IPS-15b (cell line): ENCODE measurements at regions not wholly inside any gene's neighbourhood (a gene's known extent, or its start where the extent isn't known, plus 50 kb on each side); places are given as distances from the start of the nearest gene placed in this dataset.

Experiments
- H3K27me3 ChIP-seq: one replicate; pipeline ENCODE4 v1.6.1; 2013; ENCODE audit warnings: low read length; ENCODE audit not compliant: control insufficient read depth, insufficient read depth
- H3K36me3 ChIP-seq: one replicate; pipeline ENCODE4 v1.6.1; 2013; ENCODE audit warnings: low read length; ENCODE audit not compliant: control insufficient read depth, insufficient read depth
- H3K4me1 ChIP-seq: one replicate; pipeline ENCODE4 v1.6.1; 2013; ENCODE audit warnings: mild to moderate bottlenecking, low read length; ENCODE audit not compliant: control insufficient read depth, insufficient read depth
- H3K4me3 ChIP-seq: one replicate; pipeline ENCODE4 v1.5.1; 2013; ENCODE audit warnings: low read depth, low read length
- H3K9ac ChIP-seq: one replicate; pipeline ENCODE4 v1.6.1; 2013; ENCODE audit warnings: low read depth, mild to moderate bottlenecking, low read length
- H3K9me3 ChIP-seq: one replicate; pipeline ENCODE4 v1.6.1; 2013; ENCODE audit warnings: mild to moderate bottlenecking, low read length; ENCODE audit not compliant: control insufficient read depth, insufficient read depth

DNA sequence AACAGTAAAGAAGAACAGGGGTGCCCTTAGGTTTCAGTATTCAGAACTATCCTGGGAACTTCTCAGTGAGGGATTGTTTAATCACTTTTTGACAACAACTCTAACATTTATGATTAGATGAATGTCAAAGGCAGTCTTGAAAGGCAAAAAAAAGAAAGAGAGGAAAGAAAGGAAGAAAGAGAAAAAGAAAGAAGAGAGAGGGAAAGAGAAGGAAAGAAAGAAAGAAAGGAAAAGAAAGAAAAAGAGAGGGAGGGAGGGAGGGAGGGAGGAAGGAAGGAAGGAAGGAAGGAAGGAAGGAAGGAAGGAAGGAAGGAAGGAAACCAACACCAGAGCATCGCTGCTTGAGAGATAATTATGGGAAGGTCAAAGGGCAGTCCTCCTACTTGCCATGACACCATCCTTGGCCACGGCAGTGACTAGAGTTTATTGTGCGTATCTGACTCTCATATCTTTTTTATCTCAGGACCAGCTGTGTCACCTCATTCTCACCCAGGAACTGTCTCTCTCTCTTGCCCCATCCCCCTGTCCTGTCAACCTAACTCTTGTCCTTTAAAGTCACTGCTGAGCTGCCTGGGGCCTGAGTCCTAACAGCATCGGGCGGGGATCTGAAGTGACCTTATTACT is 96.8 kb upstream of the ATXN1 start:
- Histone ChIP-seq H3K27me3 (no peaks in the 10 kb centered on the region), H3K9me3 (no peaks in the 10 kb centered on the region), H3K36me3 (no peaks in the 10 kb centered on the region), H3K4me3 (no peak overlapping the region), H3K9ac (no peak overlapping the region), H3K4me1 (no peaks in the 10 kb centered on the region)

DNA sequence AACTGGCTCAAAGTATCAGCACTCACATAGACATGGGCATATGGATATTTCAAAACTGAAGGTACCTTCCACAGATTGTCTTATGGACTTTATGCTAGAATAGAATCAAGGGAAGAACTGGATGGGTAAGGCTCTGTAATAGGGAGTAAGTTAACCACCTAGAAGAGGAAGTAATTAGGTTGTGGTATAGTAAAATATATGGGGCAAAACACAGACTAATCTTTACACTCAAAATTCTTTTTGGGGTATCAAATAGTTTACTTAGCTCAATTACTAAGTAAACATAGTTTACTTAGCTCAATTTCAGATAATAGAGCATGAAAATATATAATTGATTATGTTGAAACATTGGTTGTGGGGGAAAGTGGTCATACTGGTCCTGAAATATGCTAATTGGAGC is 94.2 kb upstream of the ATXN1 start:
- H3K27me3 ChIP-seq = no peaks in the 10 kb centered on the region
- H3K4me3 ChIP-seq = no peak overlapping the region
- no peaks in the 10 kb centered on the region for H3K9me3 ChIP-seq
- H3K9ac ChIP-seq = no peak overlapping the region
- no peaks in the 10 kb centered on the region for H3K36me3 ChIP-seq
- H3K4me1 ChIP-seq = no peaks in the 10 kb centered on the region

GRCh38 chr6:16854986-16855385 is 93.7 kb upstream of the ATXN1 start:
- no peaks in the 10 kb centered on the region for H3K36me3 ChIP-seq
- no peak overlapping the region for H3K4me3 ChIP-seq
- no peaks in the 10 kb centered on the region for H3K27me3 ChIP-seq
- no peaks in the 10 kb centered on the region for H3K9me3 ChIP-seq
- no peak overlapping the region for H3K9ac ChIP-seq
- H3K4me1 ChIP-seq = peaks cover 2% of the 10 kb centered on the region

- H3K4me3 ChIP-seq = no peak overlapping the region
Observed at GRCh38 chr6:16852671-16853070, 91.4 kb upstream of the ATXN1 start.

DNA sequence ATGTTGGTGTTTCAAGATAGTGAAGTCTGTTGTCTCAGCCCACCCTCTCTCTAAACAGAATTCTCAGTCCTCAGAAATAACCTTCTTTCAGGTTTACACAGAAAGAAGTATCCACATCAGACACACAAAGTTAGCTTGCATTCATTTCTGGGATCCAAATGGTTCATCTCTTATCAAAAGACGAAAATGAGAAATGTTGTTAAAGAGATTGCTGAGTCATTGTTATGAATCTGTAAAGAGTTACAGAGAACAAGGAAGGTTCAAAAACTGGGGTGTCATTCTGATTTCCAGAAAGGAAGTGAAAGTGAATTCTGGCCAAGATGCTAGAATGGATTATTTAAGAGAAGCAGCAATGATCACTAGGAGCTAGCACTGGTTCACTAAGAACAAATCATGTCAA is 90.5 kb upstream of the ATXN1 start:
- Histone ChIP-seq H3K4me3 (no peak overlapping the region), H3K9ac (no peak overlapping the region), H3K4me1 (peaks cover 2% of the 10 kb centered on the region), H3K9me3 (no peaks in the 10 kb centered on the region), H3K27me3 (no peaks in the 10 kb centered on the region), H3K36me3 (no peaks in the 10 kb centered on the region)

More at GRCh38 chr6:16852671-16853070, 91.4 kb upstream of the ATXN1 start:
- H3K9ac ChIP-seq = no peak overlapping the region
- H3K4me1 ChIP-seq = peaks cover 2% of the 10 kb centered on the region
- H3K9me3 ChIP-seq = no peaks in the 10 kb centered on the region
- no peaks in the 10 kb centered on the region for H3K36me3 ChIP-seq
- H3K27me3 ChIP-seq = no peaks in the 10 kb centered on the region

DNA sequence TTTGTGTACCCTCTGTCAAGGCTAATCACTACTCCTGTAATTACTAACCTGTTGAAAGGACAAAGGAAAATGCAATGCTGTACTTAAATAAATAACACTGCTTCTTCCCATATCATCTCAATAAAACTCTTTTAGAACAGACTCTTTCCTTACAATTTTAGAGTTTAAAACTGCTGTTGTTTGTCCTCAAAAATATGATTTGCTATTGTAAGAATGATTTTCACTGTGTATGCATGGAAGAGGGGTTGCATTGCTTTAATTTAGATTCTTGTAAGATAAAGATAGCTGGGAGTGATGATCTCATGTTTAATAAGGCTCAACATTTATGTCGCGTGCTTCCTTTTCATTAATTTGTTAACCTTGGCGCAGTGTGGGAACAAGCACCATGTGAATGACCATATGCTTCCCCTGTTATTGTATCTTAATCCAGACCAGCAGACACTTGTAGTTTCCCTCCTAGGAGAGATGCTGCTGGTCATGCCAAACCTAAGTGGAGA is 89.8 kb upstream of the ATXN1 start:
- Histone ChIP-seq H3K4me1 (peaks cover 2% of the 10 kb centered on the region), H3K4me3 (no peak overlapping the region), H3K9ac (no peak overlapping the region)

DNA sequence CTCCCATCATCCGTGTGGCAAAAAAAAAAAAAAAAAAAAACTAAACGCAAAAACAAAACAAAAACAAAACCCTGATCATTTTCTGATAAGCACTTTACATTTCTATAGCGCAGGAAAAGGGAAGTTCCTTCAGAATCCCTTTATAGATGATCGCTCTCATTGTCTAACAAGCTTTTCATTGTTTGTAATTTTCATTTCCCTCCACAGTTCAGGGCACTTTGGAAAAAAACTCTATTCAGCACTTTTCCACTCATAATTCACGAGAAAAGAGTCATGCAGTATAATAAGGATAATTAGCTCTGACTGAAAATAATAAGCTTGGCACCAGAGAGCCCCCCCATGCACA is 89.4 kb upstream of the ATXN1 start:
- H3K4me1 ChIP-seq = peaks cover 2% of the 10 kb centered on the region
- no peak overlapping the region for H3K9ac ChIP-seq
- no peak overlapping the region for H3K4me3 ChIP-seq

More for the DNA sequence above, 89.8 kb upstream of the ATXN1 start:
- Histone ChIP-seq H3K36me3 (no peaks in the 10 kb centered on the region), H3K27me3 (no peaks in the 10 kb centered on the region), H3K9me3 (no peaks in the 10 kb centered on the region)

GRCh38 chr6:16849988-16850680 is 88.9 kb upstream of the ATXN1 start:
- no peaks in the 10 kb centered on the region for H3K36me3 ChIP-seq
- H3K9me3 ChIP-seq = no peaks in the 10 kb centered on the region
- H3K9ac ChIP-seq = no peak overlapping the region
- no peaks in the 10 kb centered on the region for H3K27me3 ChIP-seq
- H3K4me1 ChIP-seq = peaks cover 2% of the 10 kb centered on the region
- H3K4me3 ChIP-seq = no peak overlapping the region

More for the DNA sequence above, 89.4 kb upstream of the ATXN1 start:
- H3K36me3 ChIP-seq = no peaks in the 10 kb centered on the region
- no peaks in the 10 kb centered on the region for H3K9me3 ChIP-seq
- no peaks in the 10 kb centered on the region for H3K27me3 ChIP-seq

GRCh38 chr6:16849280-16849987 is 88.2 kb upstream of the ATXN1 start:
- no peaks in the 10 kb centered on the region for H3K27me3 ChIP-seq
- H3K4me3 ChIP-seq = no peak overlapping the region
- H3K36me3 ChIP-seq = no peaks in the 10 kb centered on the region
- H3K4me1 ChIP-seq = peaks cover 2% of the 10 kb centered on the region
- H3K9me3 ChIP-seq = no peaks in the 10 kb centered on the region
- no peak overlapping the region for H3K9ac ChIP-seq

GRCh38 chr6:16846399-16846778 is 85.1 kb upstream of the ATXN1 start:
- no peak overlapping the region for H3K4me3 ChIP-seq
- H3K4me1 ChIP-seq = peaks cover 2% of the 10 kb centered on the region
- no peaks in the 10 kb centered on the region for H3K27me3 ChIP-seq
- no peak overlapping the region for H3K9ac ChIP-seq
- no peaks in the 10 kb centered on the region for H3K9me3 ChIP-seq
- H3K36me3 ChIP-seq = no peaks in the 10 kb centered on the region

DNA sequence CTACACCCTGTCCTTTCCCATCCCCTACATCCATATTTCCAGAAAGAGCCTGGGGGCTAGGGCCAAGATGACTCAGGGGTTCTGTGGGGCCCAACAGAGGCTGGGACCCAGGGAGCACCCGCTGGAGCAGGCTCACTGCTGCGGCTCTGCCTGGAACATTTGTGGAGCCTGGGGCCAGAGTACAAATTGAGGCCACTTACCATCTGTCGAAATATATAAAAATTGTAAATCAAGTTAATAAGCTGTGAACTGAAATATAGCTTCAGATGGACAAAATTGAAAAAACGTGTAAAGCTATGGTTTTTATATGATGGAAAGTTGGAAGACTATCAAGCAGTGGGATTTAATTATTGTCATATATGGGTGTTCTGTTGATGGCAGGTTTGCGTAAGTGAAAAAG is 82.9 kb upstream of the ATXN1 start:
- H3K36me3 ChIP-seq = no peaks in the 10 kb centered on the region
- H3K27me3 ChIP-seq = no peaks in the 10 kb centered on the region
- no peaks in the 10 kb centered on the region for H3K9me3 ChIP-seq
- H3K4me1 ChIP-seq = no peaks in the 10 kb centered on the region
- H3K4me3 ChIP-seq = no peak overlapping the region
- no peak overlapping the region for H3K9ac ChIP-seq

DNA sequence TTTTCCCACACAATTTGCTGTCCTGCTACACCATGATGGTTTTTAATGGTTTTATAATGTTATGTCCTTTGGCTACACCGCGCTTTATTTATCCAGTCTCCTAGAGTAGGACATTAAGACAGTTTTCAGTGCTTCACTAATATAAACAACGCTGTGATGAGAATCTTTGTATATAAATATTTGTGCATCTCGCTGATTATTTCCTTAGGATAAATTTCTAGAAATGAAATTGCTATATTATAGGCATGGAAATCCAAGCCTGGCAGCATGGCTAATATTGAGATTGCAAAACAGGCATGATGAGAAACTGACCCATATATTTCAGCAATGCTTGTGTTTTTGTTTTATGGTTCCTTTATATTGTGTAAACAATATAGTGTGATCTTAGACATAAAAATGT is 81.4 kb upstream of the ATXN1 start:
- H3K9ac ChIP-seq = no peak overlapping the region
- H3K4me3 ChIP-seq = no peak overlapping the region
- no peaks in the 10 kb centered on the region for H3K36me3 ChIP-seq
- H3K4me1 ChIP-seq = no peaks in the 10 kb centered on the region
- H3K9me3 ChIP-seq = no peaks in the 10 kb centered on the region
- no peaks in the 10 kb centered on the region for H3K27me3 ChIP-seq
